ENCODE measurements at regions not wholly inside any gene's neighbourhood (a gene's known extent, or its start where the extent isn't known, plus 50 kb on each side); places are given as distances from the start of the nearest gene placed in this dataset.

- Histone ChIP-seq H3K27me3 (ENCODE audit: control insufficient read depth, insufficient read depth, low read length) (no peaks in the 10 kb centered on the region), H3K4me2 (ENCODE audit: extremely low read depth, insufficient read depth, low read length) (no peak overlapping the region), H3K9me3 (ENCODE audit: control insufficient read depth, insufficient read depth, low read depth, low read length) (no peaks in the 10 kb centered on the region), H3K4me1 (ENCODE audit: control insufficient read depth, extremely low read depth, insufficient read depth, low read length) (peaks cover 4% of the 10 kb centered on the region), H3K4me3 (replicated peaks in 1 of 4; ENCODE audit: control extremely low read depth in 1 of 4, insufficient read depth in 1 of 4, low read depth in 3 of 4, low read length in 4 of 4) (no peak overlapping the region), H3K36me3 (ENCODE audit: control insufficient read depth, insufficient read depth, low read length) (no peaks in the 10 kb centered on the region), H3K9ac (ENCODE audit: insufficient read depth, low read length) (no peak overlapping the region), H2AFZ (ENCODE audit: low read length) (no peak overlapping the region), H4K20me1 (ENCODE audit: control insufficient read depth, extremely low read depth, insufficient read depth, low read length) (no peaks in the 10 kb centered on the region), H3K79me2 (ENCODE audit: control insufficient read depth, insufficient read depth, low read length) (no peaks in the 10 kb centered on the region), H3K27ac (ENCODE audit: insufficient read depth, low read length) (no peak overlapping the region)
- TF ChIP-seq EZH2 (IDR thresholded peaks at IDR 0.05; ENCODE audit: low read length, missing control alignments) (no peak), CTCF (conservative IDR thresholded peaks at IDR 0.05 in 1 of 2, IDR thresholded peaks at IDR 0.05 in 1 of 2; ENCODE audit: low read depth in 1 of 2, low read length in 2 of 2) (no peak)
- DNase-seq (ENCODE audit: low read depth in 2 of 2), result peak in 1 of 2 donors; percentile 6
Measured at GRCh38 chr7:101736084-101736483, 81.3 kb upstream of the CUX1 start.

GRCh38 chr7:101739775-101740398, 77.5 kb upstream of the CUX1 start:
- no peaks in the 10 kb centered on the region for H3K4me1 ChIP-seq (ENCODE audit: control insufficient read depth, extremely low read depth, insufficient read depth, low read length)
- no peaks in the 10 kb centered on the region for H3K9me3 ChIP-seq (ENCODE audit: control insufficient read depth, insufficient read depth, low read depth, low read length)
- H4K20me1 ChIP-seq (ENCODE audit: control insufficient read depth, extremely low read depth, insufficient read depth, low read length), result no peaks in the 10 kb centered on the region
- H3K9ac ChIP-seq (ENCODE audit: insufficient read depth, low read length), result no peak overlapping the region
- peak in 1 of 2 donors; percentile 7 for DNase-seq (ENCODE audit: low read depth in 2 of 2)
- H3K4me2 ChIP-seq (ENCODE audit: extremely low read depth, insufficient read depth, low read length), result no peak overlapping the region
- H2AFZ ChIP-seq (ENCODE audit: low read length), result no peak overlapping the region
- H3K36me3 ChIP-seq (ENCODE audit: control insufficient read depth, insufficient read depth, low read length), result no peaks in the 10 kb centered on the region
- H3K27me3 ChIP-seq (ENCODE audit: control insufficient read depth, insufficient read depth, low read length), result peaks cover 3% of the 10 kb centered on the region
- no peak overlapping the region for H3K4me3 ChIP-seq (replicated peaks in 1 of 4; ENCODE audit: control extremely low read depth in 1 of 4, insufficient read depth in 1 of 4, low read depth in 3 of 4, low read length in 4 of 4)
- H3K79me2 ChIP-seq (ENCODE audit: control insufficient read depth, insufficient read depth, low read length), result no peaks in the 10 kb centered on the region
- TF ChIP-seq CTCF (conservative IDR thresholded peaks at IDR 0.05 in 1 of 2, IDR thresholded peaks at IDR 0.05 in 1 of 2; ENCODE audit: low read depth in 1 of 2, low read length in 2 of 2), result no peak
- no peak for TF ChIP-seq EZH2 (IDR thresholded peaks at IDR 0.05; ENCODE audit: low read length, missing control alignments)
- H3K27ac ChIP-seq (ENCODE audit: insufficient read depth, low read length), result no peak overlapping the region

GRCh38 chr7:101740981-101741725, 76.3 kb upstream of the CUX1 start:
- H3K9ac ChIP-seq (ENCODE audit: insufficient read depth, low read length), result no peak overlapping the region
- H3K4me3 ChIP-seq (replicated peaks in 1 of 4; ENCODE audit: control extremely low read depth in 1 of 4, insufficient read depth in 1 of 4, low read depth in 3 of 4, low read length in 4 of 4), result no peak overlapping the region
- H3K36me3 ChIP-seq (ENCODE audit: control insufficient read depth, insufficient read depth, low read length), result no peaks in the 10 kb centered on the region
- no peaks in the 10 kb centered on the region for H3K79me2 ChIP-seq (ENCODE audit: control insufficient read depth, insufficient read depth, low read length)
- H3K27me3 ChIP-seq (ENCODE audit: control insufficient read depth, insufficient read depth, low read length), result peaks cover 6% of the 10 kb centered on the region
- H4K20me1 ChIP-seq (ENCODE audit: control insufficient read depth, extremely low read depth, insufficient read depth, low read length), result no peaks in the 10 kb centered on the region
- no peak for DNase-seq (ENCODE audit: low read depth in 2 of 2)
- no peak overlapping the region for H3K27ac ChIP-seq (ENCODE audit: insufficient read depth, low read length)
- H3K9me3 ChIP-seq (ENCODE audit: control insufficient read depth, insufficient read depth, low read depth, low read length), result no peaks in the 10 kb centered on the region
- no peak overlapping the region for H3K4me2 ChIP-seq (ENCODE audit: extremely low read depth, insufficient read depth, low read length)
- no peaks in the 10 kb centered on the region for H3K4me1 ChIP-seq (ENCODE audit: control insufficient read depth, extremely low read depth, insufficient read depth, low read length)
- no peak overlapping the region for H2AFZ ChIP-seq (ENCODE audit: low read length)
- TF ChIP-seq CTCF (conservative IDR thresholded peaks at IDR 0.05 in 1 of 2, IDR thresholded peaks at IDR 0.05 in 1 of 2; ENCODE audit: low read depth in 1 of 2, low read length in 2 of 2) (no peak), EZH2 (IDR thresholded peaks at IDR 0.05; ENCODE audit: low read length, missing control alignments) (no peak)
